ENCODE measurements at regions not wholly inside any gene's neighbourhood (a gene's known extent, or its start where the extent isn't known, plus 50 kb on each side); places are given as distances from the start of the nearest gene placed in this dataset.

- Histone ChIP-seq H3K9me3 (ENCODE audit: low read length) (no peaks in the 10 kb centered on the region), H4K20me1 (ENCODE audit: insufficient read depth, low read depth, low read length) (no peaks in the 10 kb centered on the region), H2AFZ (ENCODE audit: low read length) (no peak overlapping the region), H3K27me3 (ENCODE audit: low read length) (no peaks in the 10 kb centered on the region; the same call in 1 of the 2 replicates), H3K4me2 (ENCODE audit: low read depth, low read length, poor library complexity, severe bottlenecking) (no peak overlapping the region), H3K27ac (ENCODE audit: low read length) (no peak overlapping the region), H3K9me2 (replicated peaks; ENCODE audit: insufficient read depth, low read length) (no peaks in the 10 kb centered on the region), H3K4me3 (ENCODE audit: low read length) (no peak overlapping the region), H3K4me1 (ENCODE audit: low read length) (peaks cover 17% of the 10 kb centered on the region), H3K9ac (ENCODE audit: low read length) (no peak overlapping the region), H3K79me2 (ENCODE audit: low read length) (no peaks in the 10 kb centered on the region), H3K36me3 (ENCODE audit: insufficient read depth, low read length) (no peaks in the 10 kb centered on the region)
- DNase-seq: no peak
These were observed 436.7 kb downstream of the BCKDHB start for GRCh38 chr6:80543151-80543550.

GRCh38 chr6:80541886-80542285 lies 435.4 kb downstream of the BCKDHB start:
- Histone ChIP-seq H3K36me3 (ENCODE audit: insufficient read depth, low read length) (no peaks in the 10 kb centered on the region), H3K27me3 (ENCODE audit: low read length) (peaks cover 2% of the 10 kb centered on the region; the same call in 1 of the 2 replicates), H3K4me3 (ENCODE audit: low read length) (no peak overlapping the region), H3K4me1 (ENCODE audit: low read length) (peaks cover 17% of the 10 kb centered on the region), H3K9me3 (ENCODE audit: low read length) (no peaks in the 10 kb centered on the region), H3K79me2 (ENCODE audit: low read length) (no peaks in the 10 kb centered on the region), H3K27ac (ENCODE audit: low read length) (no peak overlapping the region), H2AFZ (ENCODE audit: low read length) (no peak overlapping the region), H3K9ac (ENCODE audit: low read length) (no peak overlapping the region), H3K9me2 (replicated peaks; ENCODE audit: insufficient read depth, low read length) (no peaks in the 10 kb centered on the region), H4K20me1 (ENCODE audit: insufficient read depth, low read depth, low read length) (no peaks in the 10 kb centered on the region), H3K4me2 (ENCODE audit: low read depth, low read length, poor library complexity, severe bottlenecking) (no peak overlapping the region)
- DNase-seq: no peak

DNA sequence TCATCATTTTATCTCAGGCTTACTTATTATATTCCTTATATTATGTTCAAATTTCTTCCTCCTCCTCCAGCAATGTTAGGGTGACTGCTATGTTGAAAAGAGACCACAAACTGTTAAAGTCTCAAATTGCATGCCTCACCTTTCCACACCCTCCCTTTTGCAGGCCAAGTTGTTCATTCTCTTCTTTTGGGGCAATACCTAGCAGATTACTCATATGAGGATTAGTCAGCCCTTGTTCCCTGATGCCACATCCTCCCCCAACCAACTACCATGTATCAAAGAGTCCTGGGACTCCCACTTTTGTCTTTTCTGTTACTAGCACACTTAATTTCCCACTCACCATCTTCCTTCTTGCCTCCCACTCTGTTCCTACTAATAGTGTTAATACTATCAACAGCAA lies 434.7 kb downstream of the BCKDHB start:
- H3K9me3 ChIP-seq (ENCODE audit: low read length): no peaks in the 10 kb centered on the region
- no peak overlapping the region for H3K4me2 ChIP-seq (ENCODE audit: low read depth, low read length, poor library complexity, severe bottlenecking)
- no peak for DNase-seq

GRCh38 chr6:80540700-80541099 lies 434.2 kb downstream of the BCKDHB start:
- no peak overlapping the region for H2AFZ ChIP-seq (ENCODE audit: low read length)
- H3K27me3 ChIP-seq (ENCODE audit: low read length): peaks cover 2% of the 10 kb centered on the region; the same call in 1 of the 2 replicates
- no peak overlapping the region for H3K9ac ChIP-seq (ENCODE audit: low read length)
- peaks cover 16% of the 10 kb centered on the region for H3K4me1 ChIP-seq (ENCODE audit: low read length)
- H3K9me3 ChIP-seq (ENCODE audit: low read length): no peaks in the 10 kb centered on the region
- H3K9me2 ChIP-seq (replicated peaks; ENCODE audit: insufficient read depth, low read length): no peaks in the 10 kb centered on the region
- H4K20me1 ChIP-seq (ENCODE audit: insufficient read depth, low read depth, low read length): no peaks in the 10 kb centered on the region
- no peak overlapping the region for H3K27ac ChIP-seq (ENCODE audit: low read length)
- DNase-seq: no peak
- no peak overlapping the region for H3K4me3 ChIP-seq (ENCODE audit: low read length)
- no peak overlapping the region for H3K4me2 ChIP-seq (ENCODE audit: low read depth, low read length, poor library complexity, severe bottlenecking)
- H3K79me2 ChIP-seq (ENCODE audit: low read length): no peaks in the 10 kb centered on the region
- no peaks in the 10 kb centered on the region for H3K36me3 ChIP-seq (ENCODE audit: insufficient read depth, low read length)

More for the DNA sequence above, 434.7 kb downstream of the BCKDHB start:
- no peaks in the 10 kb centered on the region for H3K79me2 ChIP-seq (ENCODE audit: low read length)
- no peak overlapping the region for H3K27ac ChIP-seq (ENCODE audit: low read length)
- no peaks in the 10 kb centered on the region for H3K9me2 ChIP-seq (replicated peaks; ENCODE audit: insufficient read depth, low read length)
- no peak overlapping the region for H3K9ac ChIP-seq (ENCODE audit: low read length)
- peaks cover 2% of the 10 kb centered on the region; the same call in 1 of the 2 replicates for H3K27me3 ChIP-seq (ENCODE audit: low read length)
- H3K4me3 ChIP-seq (ENCODE audit: low read length): no peak overlapping the region
- no peaks in the 10 kb centered on the region for H3K36me3 ChIP-seq (ENCODE audit: insufficient read depth, low read length)
- no peaks in the 10 kb centered on the region for H4K20me1 ChIP-seq (ENCODE audit: insufficient read depth, low read depth, low read length)
- H2AFZ ChIP-seq (ENCODE audit: low read length): no peak overlapping the region
- H3K4me1 ChIP-seq (ENCODE audit: low read length): peaks cover 17% of the 10 kb centered on the region

GRCh38 chr6:80537118-80537972 lies 430.9 kb downstream of the BCKDHB start:
- no peaks in the 10 kb centered on the region for H4K20me1 ChIP-seq (ENCODE audit: insufficient read depth, low read depth, low read length)
- H3K79me2 ChIP-seq (ENCODE audit: low read length): no peaks in the 10 kb centered on the region
- peaks cover 2% of the 10 kb centered on the region; the same call in 1 of the 2 replicates for H3K27me3 ChIP-seq (ENCODE audit: low read length)
- no peak overlapping the region for H3K9ac ChIP-seq (ENCODE audit: low read length)
- H3K4me3 ChIP-seq (ENCODE audit: low read length): no peak overlapping the region
- H3K4me1 ChIP-seq (ENCODE audit: low read length): peaks cover 5% of the 10 kb centered on the region; the same call in 1 of the 2 replicates
- no peak overlapping the region for H3K4me2 ChIP-seq (ENCODE audit: low read depth, low read length, poor library complexity, severe bottlenecking)
- H3K36me3 ChIP-seq (ENCODE audit: insufficient read depth, low read length): no peaks in the 10 kb centered on the region
- H3K27ac ChIP-seq (ENCODE audit: low read length): no peak overlapping the region
- DNase-seq: no peak
- no peaks in the 10 kb centered on the region for H3K9me2 ChIP-seq (replicated peaks; ENCODE audit: insufficient read depth, low read length)
- H3K9me3 ChIP-seq (ENCODE audit: low read length): no peaks in the 10 kb centered on the region
- no peak overlapping the region for H2AFZ ChIP-seq (ENCODE audit: low read length)

- no peak overlapping the region for H3K27ac ChIP-seq (ENCODE audit: low read length)
These were observed 429.6 kb downstream of the BCKDHB start for GRCh38 chr6:80535914-80536565.

DNA sequence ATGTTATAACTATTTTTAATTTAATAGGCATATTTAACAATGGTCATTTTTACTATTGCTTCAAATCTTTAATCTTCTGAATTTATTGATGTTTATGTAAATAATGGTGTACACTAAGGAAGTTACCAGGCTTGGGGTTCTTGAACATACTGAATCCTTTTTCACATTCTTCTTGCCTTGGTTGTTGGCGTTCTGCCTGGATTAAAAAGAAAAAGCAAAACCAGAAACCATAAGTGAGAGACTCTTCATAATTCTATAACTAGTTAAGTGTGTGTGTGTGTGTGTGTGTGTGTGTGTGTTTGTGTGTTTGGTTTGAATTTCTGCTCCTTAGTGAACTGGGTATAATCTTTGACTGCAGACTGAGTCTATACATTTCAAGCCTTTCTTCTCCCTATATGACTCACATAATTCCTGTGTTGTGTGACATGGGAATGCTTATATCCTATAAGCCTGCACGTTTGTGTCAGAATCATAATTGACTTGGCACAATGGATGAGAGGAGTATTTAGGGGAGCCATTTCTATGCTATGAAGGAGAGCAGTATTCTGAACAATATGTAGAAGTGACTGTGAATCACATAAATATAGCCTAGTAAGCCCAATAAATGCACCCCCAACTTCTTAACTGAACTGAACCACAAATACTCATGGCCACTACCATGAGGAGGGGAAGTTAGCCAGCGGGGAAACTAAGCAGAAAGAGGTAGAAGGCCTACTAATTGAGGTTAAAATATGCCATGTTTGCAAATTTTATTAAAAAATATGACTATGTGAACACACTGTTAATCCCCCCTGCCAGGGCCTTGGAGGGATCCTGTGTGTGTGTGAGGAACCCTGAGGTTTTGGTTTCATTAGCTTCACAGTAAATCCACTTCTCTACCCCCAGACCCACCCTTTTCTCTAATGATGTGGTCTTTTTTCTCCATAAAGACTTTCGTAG lies 425.5 kb downstream of the BCKDHB start:
- Histone ChIP-seq H2AFZ (ENCODE audit: low read length) (no peak overlapping the region), H3K36me3 (ENCODE audit: insufficient read depth, low read length) (no peaks in the 10 kb centered on the region), H3K4me1 (ENCODE audit: low read length) (no peaks in the 10 kb centered on the region), H3K4me2 (ENCODE audit: low read depth, low read length, poor library complexity, severe bottlenecking) (no peak overlapping the region), H3K9me2 (replicated peaks; ENCODE audit: insufficient read depth, low read length) (no peaks in the 10 kb centered on the region), H3K4me3 (ENCODE audit: low read length) (no peak overlapping the region), H3K27me3 (ENCODE audit: low read length) (no peaks in the 10 kb centered on the region), H3K9ac (ENCODE audit: low read length) (no peak overlapping the region), H4K20me1 (ENCODE audit: insufficient read depth, low read depth, low read length) (no peaks in the 10 kb centered on the region), H3K79me2 (ENCODE audit: low read length) (no peaks in the 10 kb centered on the region), H3K9me3 (ENCODE audit: low read length) (no peaks in the 10 kb centered on the region), H3K27ac (ENCODE audit: low read length) (no peak overlapping the region)
- no peak for DNase-seq

More at GRCh38 chr6:80535914-80536565, 429.6 kb downstream of the BCKDHB start:
- H3K27me3 ChIP-seq (ENCODE audit: low read length): 0 out of 2 replicates have a peak, but pooled peaks cover 2% of the 10 kb centered on the region
- H3K4me3 ChIP-seq (ENCODE audit: low read length): no peak overlapping the region
- no peaks in the 10 kb centered on the region for H3K9me2 ChIP-seq (replicated peaks; ENCODE audit: insufficient read depth, low read length)
- no peak overlapping the region for H2AFZ ChIP-seq (ENCODE audit: low read length)
- H3K4me1 ChIP-seq (ENCODE audit: low read length): no peaks in the 10 kb centered on the region
- DNase-seq: no peak
- no peak overlapping the region for H3K9ac ChIP-seq (ENCODE audit: low read length)
- no peaks in the 10 kb centered on the region for H3K79me2 ChIP-seq (ENCODE audit: low read length)
- no peaks in the 10 kb centered on the region for H3K36me3 ChIP-seq (ENCODE audit: insufficient read depth, low read length)
- H3K4me2 ChIP-seq (ENCODE audit: low read depth, low read length, poor library complexity, severe bottlenecking): no peak overlapping the region
- no peaks in the 10 kb centered on the region for H3K9me3 ChIP-seq (ENCODE audit: low read length)
- no peaks in the 10 kb centered on the region for H4K20me1 ChIP-seq (ENCODE audit: insufficient read depth, low read depth, low read length)

Data from Karpas-422 (cell line).